A549 (cell line): ENCODE measurements at regions not wholly inside any gene's neighbourhood (a gene's known extent, or its start where the extent isn't known, plus 50 kb on each side); places are given as distances from the start of the nearest gene placed in this dataset.

Experiments used
- BHLHE40 ChIP-seq: IDR thresholded peaks from 2 replicates; pipeline ENCODE4 v1.6.1; 2012; ENCODE audit warnings: low read depth, low read length, inconsistent platforms
- CBX8 ChIP-seq: fragments of 200-600 bp; sonication (generic); IDR thresholded peaks from 2 replicates; pipeline ENCODE4 v1.6.1; 2016
- CTCF ChIP-seq: fragments of >200 bp; sonication (Bioruptor Twin); formaldehyde crosslinking; IDR thresholded peaks from 3 replicates; pipeline ENCODE4 v1.5.1; 2016
- EP300 ChIP-seq, 2 experiments: fragments of >200 bp; sonication (Bioruptor Twin); formaldehyde crosslinking; IDR thresholded peaks; 2 replicates in 1 of 2; 3 replicates in 1 of 2; pipeline ENCODE4 v1.6.1; 2016 to 2017
- HDAC2 ChIP-seq: fragments of 200-600 bp; sonication (generic); IDR thresholded peaks from 2 replicates; pipeline ENCODE4 v1.6.1; 2016
- KDM1A ChIP-seq: fragments of 200-600 bp; sonication (generic); IDR thresholded peaks from 2 replicates; pipeline ENCODE4 v1.6.1; 2016; ENCODE audit warnings: low read depth, mild to moderate bottlenecking
- MAX ChIP-seq: IDR thresholded peaks from 2 replicates; pipeline ENCODE4 v1.6.1; 2012
- POLR2A ChIP-seq: IDR thresholded peaks from 2 replicates; pipeline ENCODE4 v1.6.1; 2012; ENCODE audit warnings: mild to moderate bottlenecking, low read length
- RFX5 ChIP-seq: fragments of 450-650 bp; IDR thresholded peaks from 2 replicates; pipeline ENCODE4 v1.7.1; 2014; ENCODE audit warnings: antibody characterized with exemption, mild to moderate bottlenecking, moderate library complexity
- USF2 ChIP-seq: fragments of 450-650 bp; IDR thresholded peaks from 2 replicates; pipeline ENCODE4 v1.6.1; 2014; ENCODE audit warnings: antibody characterized with exemption

GRCh38 chr2:180184506-180184905 lies 177.4 kb upstream of the CWC22 start:
- TF ChIP-seq CTCF (no peak), RFX5 (no peak), USF2 (no peak), HDAC2 (no peak), MAX (no peak), KDM1A (no peak), POLR2A (no peak), EP300 (IDR thresholded peaks at IDR 0.05) (no peak), BHLHE40 (no peak), CBX8 (no peak)
